ENCODE measurements at regions not wholly inside any gene's neighbourhood (a gene's known extent, or its start where the extent isn't known, plus 50 kb on each side); places are given as distances from the start of the nearest gene placed in this dataset.

DNA sequence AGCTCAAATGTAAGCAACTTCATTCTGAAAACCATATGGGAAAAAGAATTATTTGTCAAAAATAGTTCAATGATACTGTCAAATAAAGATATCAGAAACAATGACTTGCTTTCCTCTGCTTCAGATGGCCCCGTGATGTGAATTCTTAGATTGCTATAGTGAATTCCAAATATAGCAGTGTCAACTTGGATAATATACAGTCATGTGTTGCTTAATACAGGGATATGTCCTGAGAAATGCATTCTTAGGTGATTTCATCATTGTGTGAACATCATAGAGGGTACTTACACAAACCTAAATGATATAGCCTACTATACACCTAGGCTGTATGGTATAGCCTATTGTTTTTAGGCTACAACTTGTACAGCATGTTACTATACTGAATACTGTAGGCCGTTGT lies 108.7 kb upstream of the MIS18BP1 start:
- no peak for TF ChIP-seq EP300 (IDR thresholded peaks at IDR 0.05; ENCODE audit: borderline replicate concordance)
- TF ChIP-seq TAF1 (IDR thresholded peaks at IDR 0.05; ENCODE audit: low read depth): no peak
- no peak for TF ChIP-seq TEAD4 (IDR thresholded peaks at IDR 0.05)
- TF ChIP-seq CREB1 (IDR thresholded peaks at IDR 0.05; ENCODE audit: low read depth): no peak
- no peak for TF ChIP-seq YY1 (IDR thresholded peaks at IDR 0.05; ENCODE audit: low read depth)
- TF ChIP-seq EGR1 (IDR thresholded peaks at IDR 0.05): no peak
- TF ChIP-seq CEBPB (IDR thresholded peaks at IDR 0.05): 0 out of 2 replicates have a peak, but pooled peaks have one; percentile 13
- TF ChIP-seq, protein P1, sequence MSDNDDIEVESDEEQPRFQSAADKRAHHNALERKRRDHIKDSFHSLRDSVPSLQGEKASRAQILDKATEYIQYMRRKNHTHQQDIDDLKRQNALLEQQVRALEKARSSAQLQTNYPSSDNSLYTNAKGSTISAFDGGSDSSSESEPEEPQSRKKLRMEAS (IDR thresholded peaks at IDR 0.05): no peak
- TF ChIP-seq, protein P2, sequence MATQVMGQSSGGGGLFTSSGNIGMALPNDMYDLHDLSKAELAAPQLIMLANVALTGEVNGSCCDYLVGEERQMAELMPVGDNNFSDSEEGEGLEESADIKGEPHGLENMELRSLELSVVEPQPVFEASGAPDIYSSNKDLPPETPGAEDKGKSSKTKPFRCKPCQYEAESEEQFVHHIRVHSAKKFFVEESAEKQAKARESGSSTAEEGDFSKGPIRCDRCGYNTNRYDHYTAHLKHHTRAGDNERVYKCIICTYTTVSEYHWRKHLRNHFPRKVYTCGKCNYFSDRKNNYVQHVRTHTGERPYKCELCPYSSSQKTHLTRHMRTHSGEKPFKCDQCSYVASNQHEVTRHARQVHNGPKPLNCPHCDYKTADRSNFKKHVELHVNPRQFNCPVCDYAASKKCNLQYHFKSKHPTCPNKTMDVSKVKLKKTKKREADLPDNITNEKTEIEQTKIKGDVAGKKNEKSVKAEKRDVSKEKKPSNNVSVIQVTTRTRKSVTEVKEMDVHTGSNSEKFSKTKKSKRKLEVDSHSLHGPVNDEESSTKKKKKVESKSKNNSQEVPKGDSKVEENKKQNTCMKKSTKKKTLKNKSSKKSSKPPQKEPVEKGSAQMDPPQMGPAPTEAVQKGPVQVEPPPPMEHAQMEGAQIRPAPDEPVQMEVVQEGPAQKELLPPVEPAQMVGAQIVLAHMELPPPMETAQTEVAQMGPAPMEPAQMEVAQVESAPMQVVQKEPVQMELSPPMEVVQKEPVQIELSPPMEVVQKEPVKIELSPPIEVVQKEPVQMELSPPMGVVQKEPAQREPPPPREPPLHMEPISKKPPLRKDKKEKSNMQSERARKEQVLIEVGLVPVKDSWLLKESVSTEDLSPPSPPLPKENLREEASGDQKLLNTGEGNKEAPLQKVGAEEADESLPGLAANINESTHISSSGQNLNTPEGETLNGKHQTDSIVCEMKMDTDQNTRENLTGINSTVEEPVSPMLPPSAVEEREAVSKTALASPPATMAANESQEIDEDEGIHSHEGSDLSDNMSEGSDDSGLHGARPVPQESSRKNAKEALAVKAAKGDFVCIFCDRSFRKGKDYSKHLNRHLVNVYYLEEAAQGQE (IDR thresholded peaks at IDR 0.05; ENCODE audit: low read depth): no peak
- TF ChIP-seq, protein P3, sequence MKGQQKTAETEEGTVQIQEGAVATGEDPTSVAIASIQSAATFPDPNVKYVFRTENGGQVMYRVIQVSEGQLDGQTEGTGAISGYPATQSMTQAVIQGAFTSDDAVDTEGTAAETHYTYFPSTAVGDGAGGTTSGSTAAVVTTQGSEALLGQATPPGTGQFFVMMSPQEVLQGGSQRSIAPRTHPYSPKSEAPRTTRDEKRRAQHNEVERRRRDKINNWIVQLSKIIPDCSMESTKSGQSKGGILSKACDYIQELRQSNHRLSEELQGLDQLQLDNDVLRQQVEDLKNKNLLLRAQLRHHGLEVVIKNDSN (IDR thresholded peaks at IDR 0.05): no peak
- no peak for TF ChIP-seq TCF12 (IDR thresholded peaks at IDR 0.05; ENCODE audit: low read depth)
- no peak for TF ChIP-seq RAD21 (IDR thresholded peaks at IDR 0.05; ENCODE audit: low read depth)
